MM.1S (cell line): ENCODE measurements at regions not wholly inside any gene's neighbourhood (a gene's known extent, or its start where the extent isn't known, plus 50 kb on each side); places are given as distances from the start of the nearest gene placed in this dataset.
"Not testable (repeated sequence)": the region's sequence is repeated elsewhere in the genome, so short reads cannot be mapped to it uniquely, and the experiment has no call there.

ENCODE experiments used
- DNase-seq: peaks from one replicate; pipeline ENCODE4 v3.0.0-alpha.2; 2015
- H2AFZ ChIP-seq: fragments of 300-600 bp; sonication (generic); 2 replicates; pipeline ENCODE4 v1.6.0; 2016; ENCODE audit warnings: antibody characterized with exemption, low read length
- H3F3A ChIP-seq: fragments of 300-600 bp; sonication (generic); 2 replicates; pipeline ENCODE4 v1.6.1; 2016; ENCODE audit warnings: mild to moderate bottlenecking, antibody characterized with exemption, low read length, moderate library complexity, mixed read lengths; ENCODE audit not compliant: insufficient read depth
- H3K27ac ChIP-seq: fragments of 300-600 bp; sonication (generic); 2 replicates; pipeline ENCODE4 v1.5.1; 2016; ENCODE audit warnings: mild to moderate bottlenecking, low read length
- H3K27me3 ChIP-seq: fragments of 300-600 bp; sonication (generic); replicated peaks from 2 replicates; pipeline ENCODE4 v1.6.0; 2016; ENCODE audit warnings: low read length; ENCODE audit not compliant: insufficient read depth
- H3K36me3 ChIP-seq: fragments of 300-600 bp; sonication (generic); replicated peaks from 2 replicates; pipeline ENCODE4 v1.6.1; 2016; ENCODE audit warnings: mild to moderate bottlenecking, low read length, mixed read lengths; ENCODE audit not compliant: insufficient read depth
- H3K4me1 ChIP-seq: fragments of 300-600 bp; sonication (generic); 2 replicates; pipeline ENCODE4 v1.6.1; 2016; ENCODE audit warnings: low read length, mixed read lengths
- H3K4me2 ChIP-seq: fragments of 300-600 bp; sonication (generic); 2 replicates; pipeline ENCODE4 v1.6.0; 2016; ENCODE audit warnings: low read depth, low read length
- H3K4me3 ChIP-seq: fragments of 300-600 bp; sonication (generic); 2 replicates; pipeline ENCODE4 v1.5.1; 2016; ENCODE audit warnings: low read length, mixed read lengths
- H3K79me2 ChIP-seq: fragments of 300-600 bp; sonication (generic); 2 replicates; pipeline ENCODE4 v1.6.1; 2016; ENCODE audit warnings: mixed run types, low read length, mixed read lengths
- H3K9ac ChIP-seq: fragments of 300-600 bp; sonication (generic); 2 replicates; pipeline ENCODE4 v1.6.1; 2016; ENCODE audit warnings: low read length, mixed read lengths
- H3K9me2 ChIP-seq: fragments of 300-600 bp; sonication (generic); replicated peaks from 2 replicates; pipeline ENCODE4 v1.6.1; 2016; ENCODE audit warnings: mild to moderate bottlenecking, low read length, mixed read lengths; ENCODE audit not compliant: insufficient read depth
- H3K9me3 ChIP-seq: fragments of 300-600 bp; sonication (generic); replicated peaks from 2 replicates; pipeline ENCODE4 v1.6.1; 2016; ENCODE audit warnings: mild to moderate bottlenecking, low read length, mixed read lengths; ENCODE audit not compliant: insufficient read depth
- H4K20me1 ChIP-seq: fragments of 300-600 bp; sonication (generic); 2 replicates; pipeline ENCODE4 v1.6.1; 2016; ENCODE audit warnings: mild to moderate bottlenecking, low read length, moderate library complexity, mixed read lengths; ENCODE audit not compliant: insufficient read depth
- CTCF ChIP-seq: fragments of 300-600 bp; sonication (generic); IDR thresholded peaks from 2 replicates; pipeline ENCODE4 v1.5.1; 2016; ENCODE audit warnings: antibody characterized with exemption, low read length, mixed read lengths
- EZH2 ChIP-seq: fragments of 300-600 bp; sonication (generic); optimal IDR thresholded peaks from 2 replicates; pipeline ENCODE3; 2017; ENCODE audit warnings: low read depth, mild to moderate bottlenecking, antibody characterized with exemption, low read length, mixed read lengths
- EZH2phosphoT487 ChIP-seq: fragments of 300-600 bp; sonication (generic); IDR thresholded peaks from 2 replicates; pipeline ENCODE4 v1.6.1; 2018; ENCODE audit warnings: antibody characterized with exemption, low read length

GRCh38 chr3:181936774-181937173 is 225.0 kb downstream of the SOX2 start:
- TF ChIP-seq CTCF (no peak), EZH2 (no peak), EZH2phosphoT487 (no peak)
- Histone ChIP-seq H3K4me3 (no peak overlapping the region), H2AFZ (no peak overlapping the region), H3K4me2 (no peak overlapping the region), H3K79me2 (no peaks in the 10 kb centered on the region), H3K27ac (no peak overlapping the region), H3K9ac (no peak overlapping the region), H3F3A (peaks cover 22% of the 10 kb centered on the region), H3K27me3 (no peaks in the 10 kb centered on the region), H3K36me3 (no peaks in the 10 kb centered on the region), H3K9me3 (no peaks in the 10 kb centered on the region), H3K9me2 (no peaks in the 10 kb centered on the region), H4K20me1 (no peaks in the 10 kb centered on the region), H3K4me1 (peaks cover 36% of the 10 kb centered on the region)
- no peak for DNase-seq

- H3K9me2 ChIP-seq, H3K4me3 ChIP-seq, H3K27ac ChIP-seq, H3K4me2 ChIP-seq, DNase-seq, H3K36me3 ChIP-seq, H3K79me2 ChIP-seq, H2AFZ ChIP-seq, H3K9ac ChIP-seq, H3K27me3 ChIP-seq, H4K20me1 ChIP-seq, H3K9me3 ChIP-seq: not testable (repeated sequence)
- Histone ChIP-seq H3K4me1 (peaks cover 38% of the 10 kb centered on the region), H3F3A (peaks cover 27% of the 10 kb centered on the region)
These were observed 226.9 kb downstream of the SOX2 start for GRCh38 chr3:181938580-181938979.

GRCh38 chr3:181940703-181941102 is 229.0 kb downstream of the SOX2 start:
- peak overlapping the region; percentile 63; the same call in 1 of the 2 replicates for H3K27ac ChIP-seq
- H3K9me2 ChIP-seq = no peaks in the 10 kb centered on the region
- H3K27me3 ChIP-seq = no peaks in the 10 kb centered on the region
- H4K20me1 ChIP-seq = no peaks in the 10 kb centered on the region
- peak overlapping the region; percentile 59 for H3K4me3 ChIP-seq
- no peak for DNase-seq
- H3K9ac ChIP-seq = peak overlapping the region; percentile 45; the same call in 1 of the 2 replicates
- TF ChIP-seq EZH2phosphoT487 (no peak), CTCF (no peak), EZH2 (no peak)
- no peaks in the 10 kb centered on the region for H3K9me3 ChIP-seq
- H3K79me2 ChIP-seq = no peaks in the 10 kb centered on the region
- H3F3A ChIP-seq = peaks cover 27% of the 10 kb centered on the region
- peaks cover 36% of the 10 kb centered on the region for H3K4me1 ChIP-seq
- H3K4me2 ChIP-seq = peak overlapping the region; percentile 75
- peak overlapping the region; percentile 63; the same call in 1 of the 2 replicates for H2AFZ ChIP-seq
- no peaks in the 10 kb centered on the region for H3K36me3 ChIP-seq

- Histone ChIP-seq H3K79me2 (no peaks in the 10 kb centered on the region), H3K36me3 (no peaks in the 10 kb centered on the region), H3K9me2 (no peaks in the 10 kb centered on the region), H3K4me3 (peak overlapping the region; percentile 59), H2AFZ (peak overlapping the region; percentile 63), H3K27me3 (no peaks in the 10 kb centered on the region), H3K9ac (peak overlapping the region; percentile 45; the same call in 1 of the 2 replicates), H3K4me1 (peaks cover 36% of the 10 kb centered on the region), H3F3A (peaks cover 27% of the 10 kb centered on the region), H3K27ac (peak overlapping the region; percentile 63), H3K4me2 (peak overlapping the region; percentile 75), H3K9me3 (no peaks in the 10 kb centered on the region), H4K20me1 (no peaks in the 10 kb centered on the region)
- peak; percentile 87 for DNase-seq
- TF ChIP-seq EZH2 = no peak
- TF ChIP-seq CTCF = no peak
- no peak for TF ChIP-seq EZH2phosphoT487
These were observed 229.5 kb downstream of the SOX2 start for GRCh38 chr3:181941250-181941649.
